H1 (cell line): ENCODE measurements at regions not wholly inside any gene's neighbourhood (a gene's known extent, or its start where the extent isn't known, plus 50 kb on each side); places are given as distances from the start of the nearest gene placed in this dataset.

Experiments
- CTCF ChIA-PET: fragments of 300-600 bp; sonication (Branson Sonifier 250); formaldehyde crosslinking; loops from one replicate; lab custom pipeline; 2021; ENCODE audit not compliant: partially characterized antibody; lab: Charles Lee
- POLR2A ChIA-PET: fragments of 300-600 bp; sonication (Branson Sonifier 250); formaldehyde crosslinking; loops from one replicate; lab custom pipeline; 2021; ENCODE audit warnings: inconsistent platforms; ENCODE audit not compliant: partially characterized antibody; lab: Charles Lee
- DNase-seq, 2 experiments: peaks; one replicate each; pipeline versions ENCODE4 v3.0.0 to v3.0.0-alpha.2; 2010 to 2022; ENCODE audit warnings: low spot score in 2 of 2, low read depth in 1 of 2, mixed read lengths in 1 of 2
- FAIRE-seq: peaks from 2 replicates; lab custom pipeline; 2011; peaks lifted over from hg19 to GRCh38; lab: Jason Lieb, UNC
- H2AFZ ChIP-seq: 2 replicates; pipeline ENCODE4 v1.8.1; 2012; ENCODE audit warnings: low read length, inconsistent platforms
- H2AK5ac ChIP-seq: 2 replicates; pipeline ENCODE4 v1.6.1; 2013; ENCODE audit warnings: low read depth, low read length
- H2BK120ac ChIP-seq: replicated peaks from 2 replicates; pipeline ENCODE3; 2013; ENCODE audit warnings: low read depth, low read length, inconsistent platforms
- H2BK12ac ChIP-seq: 2 replicates; pipeline ENCODE4 v1.6.1; 2013; ENCODE audit warnings: low read depth, low read length
- H2BK15ac ChIP-seq: 2 replicates; pipeline ENCODE4 v1.6.1; 2013; ENCODE audit warnings: low read length
- H2BK20ac ChIP-seq: 2 replicates; pipeline ENCODE4 v1.6.1; 2013; ENCODE audit warnings: low read length
- H2BK5ac ChIP-seq: 2 replicates; pipeline ENCODE4 v1.6.1; 2013; ENCODE audit warnings: low read depth, low read length
- H3K14ac ChIP-seq: 2 replicates; pipeline ENCODE4 v1.6.1; 2013; ENCODE audit warnings: inconsistent platforms; ENCODE audit not compliant: insufficient read length
- H3K18ac ChIP-seq: 2 replicates; pipeline ENCODE4 v1.6.1; 2013; ENCODE audit warnings: low read length; ENCODE audit errors: extremely low read depth
- H3K23ac ChIP-seq: 2 replicates; pipeline ENCODE4 v1.6.1; 2013; ENCODE audit warnings: inconsistent platforms; ENCODE audit not compliant: insufficient read length
- H3K23me2 ChIP-seq: 2 replicates; pipeline ENCODE4 v1.6.1; 2013; ENCODE audit warnings: low read depth, low read length
- H3K27ac ChIP-seq: 2 replicates; pipeline ENCODE4 v1.6.1; 2011; ENCODE audit warnings: low read depth, low read length, inconsistent platforms
- H3K27me3 ChIP-seq, 4 experiments: replicated peaks in 1 of 4; 1 replicate in 1 of 4; 2 replicates in 3 of 4; pipeline versions ENCODE4 v1.6.1 to v1.8.1; 2011 to 2013; ENCODE audit warnings: low read length in 3 of 4, mild to moderate bottlenecking in 3 of 4, inconsistent platforms in 2 of 4, mixed read lengths in 2 of 4, moderate library complexity in 1 of 4; ENCODE audit not compliant: control insufficient read depth in 3 of 4, insufficient read depth in 3 of 4; ENCODE audit errors: extremely low read depth in 1 of 4
- H3K36me3 ChIP-seq, 4 experiments: 2 replicates each; pipeline versions ENCODE4 v1.6.1 to v1.8.1; 2011 to 2013; ENCODE audit warnings: mild to moderate bottlenecking in 4 of 4, low read length in 3 of 4, moderate library complexity in 2 of 4, control low read depth in 1 of 4, inconsistent platforms in 1 of 4; ENCODE audit not compliant: insufficient read depth in 4 of 4, control insufficient read depth in 2 of 4
- H3K4ac ChIP-seq: replicated peaks from 2 replicates; pipeline ENCODE3; 2013; ENCODE audit warnings: low read length, low read depth, mixed read lengths, inconsistent platforms; ENCODE audit not compliant: insufficient read length
- H3K4me1 ChIP-seq, 4 experiments: replicated peaks in 1 of 4; 1 replicate in 1 of 4; 2 replicates in 3 of 4; pipeline versions ENCODE4 v1.6.1 to v1.8.1; 2011 to 2013; ENCODE audit warnings: low read length in 3 of 4, inconsistent platforms in 2 of 4, mixed read lengths in 1 of 4; ENCODE audit not compliant: insufficient read depth in 4 of 4, control insufficient read depth in 3 of 4
- H3K4me2 ChIP-seq, 2 experiments: 2 replicates each; pipeline versions ENCODE4 v1.6.1 to v1.8.1; 2011 to 2013; ENCODE audit warnings: low read depth in 2 of 2, low read length in 2 of 2, control low read depth in 1 of 2, inconsistent platforms in 1 of 2, mild to moderate bottlenecking in 1 of 2; ENCODE audit not compliant: insufficient read depth in 1 of 2
- H3K4me3 ChIP-seq, 4 experiments: fragments of 200-600, 300-600 bp in 1 of 4; sonication (generic), shearing (Covaris generic), sonication (Bioruptor Twin) in 1 of 4; 2 replicates each; pipeline versions ENCODE4 v1.5.1 to v1.8.1; 2011 to 2016; ENCODE audit warnings: low read length in 4 of 4, low read depth in 3 of 4, control low read depth in 2 of 4, inconsistent platforms in 2 of 4, mild to moderate bottlenecking in 2 of 4, mixed read lengths in 1 of 4, moderate library complexity in 1 of 4; ENCODE audit not compliant: insufficient read depth in 2 of 4; ENCODE audit errors: extremely low read depth in 1 of 4
- H3K56ac ChIP-seq: replicated peaks from 2 replicates; pipeline ENCODE3; 2013; ENCODE audit warnings: low read depth, mild to moderate bottlenecking, mixed read lengths, low read length, inconsistent platforms; ENCODE audit not compliant: insufficient read length
- H3K79me1 ChIP-seq: 2 replicates; pipeline ENCODE4 v1.6.1; 2013; ENCODE audit warnings: low read depth, low read length, control low read depth
- H3K79me2 ChIP-seq, 2 experiments: 2 replicates each; pipeline versions ENCODE4 v1.6.1 to v1.8.1; 2012 to 2013; ENCODE audit warnings: low read length in 2 of 2, mild to moderate bottlenecking in 2 of 2, inconsistent platforms in 1 of 2; ENCODE audit not compliant: insufficient read depth in 2 of 2, control insufficient read depth in 1 of 2
- H3K9ac ChIP-seq, 4 experiments: replicated peaks in 1 of 4; 1 replicate in 1 of 4; 2 replicates in 3 of 4; pipeline versions ENCODE4 v1.6.1 to v1.8.1; 2011 to 2013; ENCODE audit warnings: low read depth in 3 of 4, low read length in 3 of 4, control low read depth in 2 of 4, mild to moderate bottlenecking in 2 of 4, moderate library complexity in 2 of 4, inconsistent platforms in 1 of 4; ENCODE audit errors: extremely low read depth in 1 of 4
- H3K9me3 ChIP-seq, 2 experiments: 2 replicates each; pipeline versions ENCODE4 v1.6.1 to v1.8.1; 2012 to 2013; ENCODE audit warnings: mild to moderate bottlenecking in 2 of 2, moderate library complexity in 2 of 2, control low read depth in 1 of 2, inconsistent platforms in 1 of 2, low read depth in 1 of 2, low read length in 1 of 2, mixed read lengths in 1 of 2; ENCODE audit not compliant: insufficient read depth in 2 of 2
- H4K20me1 ChIP-seq, 2 experiments: replicated peaks in 1 of 2; 2 replicates each; pipeline versions ENCODE3 to v1.8.1; 2011 to 2013; ENCODE audit warnings: inconsistent platforms in 2 of 2, low read length in 2 of 2, mild to moderate bottlenecking in 1 of 2; ENCODE audit not compliant: insufficient read depth in 2 of 2, control insufficient read depth in 1 of 2
- H4K5ac ChIP-seq: 2 replicates; pipeline ENCODE4 v1.6.1; 2013; ENCODE audit warnings: low read length, low read depth, mixed read lengths, inconsistent platforms; ENCODE audit not compliant: insufficient read length
- H4K8ac ChIP-seq: 2 replicates; pipeline ENCODE4 v1.8.0; 2013; ENCODE audit warnings: mild to moderate bottlenecking, moderate library complexity, low read length, inconsistent platforms; ENCODE audit not compliant: insufficient read depth; ENCODE audit errors: extremely low read depth
- H4K91ac ChIP-seq: replicated peaks from 2 replicates; pipeline ENCODE3; 2013; ENCODE audit warnings: low read length, mixed read lengths, inconsistent platforms; ENCODE audit not compliant: insufficient read length
- HDAC2 ChIP-seq, 2 experiments: fragments of 300-600 bp in 1 of 2; sonication (generic) in 1 of 2; IDR thresholded peaks; 2 replicates each; pipeline ENCODE4 v1.6.1; 2011 to 2012; ENCODE audit warnings: low read depth in 2 of 2, low read length in 2 of 2, mild to moderate bottlenecking in 2 of 2, moderate library complexity in 2 of 2, borderline replicate concordance in 1 of 2, inconsistent platforms in 1 of 2
- SP2 ChIP-seq: IDR thresholded peaks from 2 replicates; pipeline ENCODE4 v1.6.1; 2012; ENCODE audit warnings: mild to moderate bottlenecking, low read length, inconsistent platforms
- whole genome bisulfite sequencing, 2 experiments: shearing (Covaris generic) in 1 of 2; methylation state at CpG; one replicate each; pipeline versions ENCODE4 v1.1.6 to v1.1.7; 2013 to 2015; ENCODE audit warnings: low lambda C conversion rate in 2 of 2, mixed read lengths in 2 of 2, inconsistent platforms in 1 of 2, low coverage in 1 of 2, missing lambda C conversion rate in 1 of 2; ENCODE audit not compliant: insufficient replicate concordance in 2 of 2, insufficient coverage in 1 of 2, insufficient read length in 1 of 2; ENCODE audit errors: extremely low coverage in 1 of 2, missing lambda C conversion rate in 1 of 2; 5-methylcytosine and 5-hydroxymethylcytosine counted together

DNA sequence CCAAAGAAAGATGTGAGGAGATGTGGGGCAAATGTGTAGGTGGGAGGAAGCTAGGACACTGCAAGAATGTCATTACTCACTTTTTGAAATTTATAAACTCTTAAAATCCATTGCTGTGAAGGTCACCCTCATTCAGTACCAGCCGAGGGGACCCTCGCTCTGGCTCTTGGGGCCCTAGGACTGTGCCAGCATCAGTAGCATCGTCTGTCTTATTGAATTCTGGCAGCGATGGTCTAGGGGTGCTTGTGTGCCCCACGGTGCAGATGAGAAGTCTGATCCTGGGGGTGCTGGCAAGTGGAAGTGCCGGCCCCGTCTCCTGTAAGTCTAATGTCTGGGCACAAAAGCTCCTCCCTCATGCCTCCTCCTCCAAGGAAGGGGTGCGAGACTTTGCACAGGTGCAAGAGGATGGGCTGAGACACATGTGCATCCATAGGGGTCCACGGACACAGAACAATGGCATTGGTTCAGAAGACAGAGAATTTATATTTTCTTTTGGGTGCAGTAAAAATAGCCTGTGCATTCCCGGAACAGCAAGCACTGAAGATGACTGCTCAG lies 266.7 kb upstream of the HDAC4 start:
- no peak overlapping the region for H4K5ac ChIP-seq
- no peak overlapping the region for H3K23ac ChIP-seq
- H3K36me3 ChIP-seq: no peaks in the 10 kb centered on the region
- no peak overlapping the region for H3K9ac ChIP-seq
- no peak overlapping the region for H3K4me2 ChIP-seq
- H3K4me3 ChIP-seq: no peak overlapping the region
- no peaks in the 10 kb centered on the region; the same call in 1 of the 2 replicates for H3K23me2 ChIP-seq
- H3K4me1 ChIP-seq: no peaks in the 10 kb centered on the region
- TF ChIP-seq HDAC2 (IDR thresholded peaks at IDR 0.05; ENCODE audit: borderline replicate concordance in 1 of 2, low read depth in 2 of 2, low read length in 2 of 2) (no peak), SP2 (no peak)
- H2BK20ac ChIP-seq: no peak overlapping the region
- H2BK15ac ChIP-seq: no peak overlapping the region
- H2AFZ ChIP-seq: no peak overlapping the region
- no peaks in the 10 kb centered on the region for H3K79me1 ChIP-seq
- FAIRE-seq (no peak), DNase-seq (no peak)
- H4K91ac ChIP-seq: no peak overlapping the region
- no peaks in the 10 kb centered on the region; a peak in 1 of 4 replicates for H3K9me3 ChIP-seq
- WGBS, 2 experiments: 92% methylated on average over 10 of the region's 10 CpGs; no CpG with 5 or more reads in 1 of the 2 experiments
- no peaks in the 10 kb centered on the region; a peak in 1 of 7 replicates for H3K27me3 ChIP-seq
- H3K18ac ChIP-seq: no peak overlapping the region
- H3K14ac ChIP-seq: no peak overlapping the region
- H3K56ac ChIP-seq: no peak overlapping the region
- H3K4ac ChIP-seq: no peak overlapping the region
- no peaks in the 10 kb centered on the region for H3K79me2 ChIP-seq
- H2AK5ac ChIP-seq: no peak overlapping the region
- H4K20me1 ChIP-seq: no peaks in the 10 kb centered on the region
- H2BK12ac ChIP-seq: no peak overlapping the region
- no peak overlapping the region; the same call in 1 of the 2 replicates for H4K8ac ChIP-seq
- CTCF ChIA-PET: no interaction called here
- H2BK5ac ChIP-seq: no peak overlapping the region
- no peak overlapping the region for H2BK120ac ChIP-seq
- POLR2A ChIA-PET: no interaction called here
- H3K27ac ChIP-seq: no peak overlapping the region
